ENCODE measurements at regions not wholly inside any gene's neighbourhood (a gene's known extent, or its start where the extent isn't known, plus 50 kb on each side); places are given as distances from the start of the nearest gene placed in this dataset.

DNA sequence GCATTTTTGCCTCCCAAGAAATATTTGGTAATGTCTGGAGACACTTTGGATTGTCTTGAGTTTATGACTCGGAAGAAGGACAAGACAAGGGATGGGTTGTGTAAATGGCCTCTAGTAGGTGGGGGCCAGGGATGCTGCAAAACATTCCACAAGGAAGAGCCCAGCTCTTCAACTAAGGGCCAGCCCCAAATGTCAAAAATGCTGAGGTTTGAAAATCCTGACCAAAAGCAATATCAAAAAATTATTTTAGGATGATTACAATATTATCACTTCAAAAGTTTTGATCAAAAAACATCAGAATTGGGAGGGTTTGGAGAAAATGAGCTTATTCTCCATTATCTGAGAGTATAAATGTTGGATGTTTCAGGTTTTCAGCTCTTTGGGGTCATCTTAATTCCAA is 248.9 kb upstream of the SLC24A2 start:
- no peak for DNase-seq

DNA sequence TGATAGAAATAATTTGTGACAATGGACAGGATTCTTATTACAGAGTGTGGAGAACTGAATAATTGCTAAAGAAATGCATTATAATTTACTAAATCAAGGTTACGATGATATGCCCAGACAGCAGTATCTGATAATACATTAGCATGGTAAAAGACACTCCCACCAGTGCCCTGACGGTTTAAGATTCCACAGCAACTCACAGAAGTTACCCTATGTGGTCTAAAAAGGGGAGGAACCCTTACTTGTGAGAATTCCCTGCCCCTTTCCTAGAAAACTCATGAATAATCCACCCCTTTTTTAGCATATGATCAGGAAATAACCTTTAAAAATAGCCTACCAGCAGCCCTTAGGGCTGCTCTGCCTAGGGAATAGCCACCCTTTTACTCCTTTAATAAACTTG is 244.7 kb upstream of the SLC24A2 start:
- no peak for DNase-seq

DNA sequence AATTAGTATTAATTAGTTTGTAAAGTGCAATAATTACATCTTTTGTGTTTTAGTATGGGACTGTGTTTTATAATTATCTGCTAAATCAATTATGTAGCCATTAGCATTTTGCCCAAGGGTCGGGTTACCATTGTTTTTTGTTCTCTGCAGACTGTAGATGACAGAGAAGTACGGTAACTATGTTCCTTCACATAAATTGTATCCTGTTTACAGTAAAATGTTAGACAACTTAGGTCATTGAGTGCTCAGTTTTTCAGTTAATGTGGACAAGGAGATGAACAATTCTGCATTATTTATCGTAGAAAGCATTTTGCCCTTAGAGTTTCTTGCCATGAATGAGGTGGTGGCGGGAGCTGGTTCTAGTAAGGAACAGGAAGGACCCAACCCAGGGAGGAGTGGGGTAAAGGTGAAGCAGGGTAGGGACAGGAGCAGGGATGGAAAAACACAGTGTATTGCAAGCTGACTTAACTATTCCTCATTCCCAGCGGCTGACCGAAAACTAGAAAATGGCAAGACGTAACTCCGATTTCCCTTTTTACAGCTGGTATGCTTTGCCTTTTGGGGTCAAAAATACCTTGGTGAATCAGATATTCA is 243.7 kb upstream of the SLC24A2 start:
- no peak for DNase-seq

DNA sequence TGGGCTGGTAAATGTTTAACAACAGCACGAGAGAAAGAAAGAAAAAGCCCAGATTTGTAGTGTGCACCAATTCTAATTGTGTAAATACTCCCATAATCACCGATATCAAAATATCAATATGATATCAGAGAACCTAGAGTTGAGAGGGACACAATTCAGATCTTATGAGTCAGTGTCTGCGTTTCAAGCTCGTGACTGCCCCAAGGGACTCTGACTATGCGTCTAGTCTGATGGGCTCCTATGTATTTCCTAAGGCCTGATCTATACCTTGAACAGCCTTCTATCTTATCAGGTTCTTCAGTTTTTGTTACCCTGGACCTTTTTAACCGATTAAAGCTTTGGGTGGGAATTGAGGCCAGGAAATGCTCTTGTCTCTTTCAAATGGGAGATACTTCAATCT is 243.0 kb upstream of the SLC24A2 start:
- DNase-seq: no peak

DNA sequence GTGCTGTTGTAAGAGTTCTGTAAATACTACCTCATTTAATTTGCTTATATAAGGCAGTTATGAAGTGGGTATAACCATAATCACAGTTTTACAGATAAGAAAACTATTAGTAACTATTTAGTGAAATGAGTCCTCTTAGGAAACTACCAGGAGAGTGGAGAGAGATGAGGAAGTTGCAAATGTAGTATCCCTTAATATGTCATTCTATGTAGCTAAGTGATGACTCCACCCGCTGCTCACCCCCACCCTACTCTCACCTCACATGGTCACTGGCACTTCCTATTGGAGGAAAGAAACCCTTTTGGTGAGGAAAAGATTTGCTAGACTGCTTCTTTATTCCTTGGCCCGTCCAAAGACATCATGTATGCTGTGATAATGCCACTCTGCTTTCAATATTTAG is 241.8 kb upstream of the SLC24A2 start:
- no peak for DNase-seq

DNA sequence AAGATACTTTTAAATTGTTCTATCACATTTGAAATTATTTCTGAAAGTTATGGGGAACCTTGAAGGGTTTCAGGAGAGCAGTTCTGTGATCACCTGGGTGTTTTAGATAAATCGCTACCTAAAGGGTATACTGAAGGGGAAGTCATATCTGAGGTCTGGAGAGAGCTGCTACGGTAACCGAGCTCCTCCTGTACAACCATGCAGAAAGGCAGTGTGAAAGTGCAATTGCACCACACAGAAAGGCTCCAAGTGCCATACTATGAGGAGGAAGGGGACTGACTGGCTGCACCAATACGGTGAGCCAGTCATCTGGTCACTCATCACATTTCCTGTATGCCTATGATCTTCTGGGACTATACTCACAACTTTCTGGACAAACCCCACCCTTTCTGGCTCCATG is 241.4 kb upstream of the SLC24A2 start:
- no peak for DNase-seq

DNA sequence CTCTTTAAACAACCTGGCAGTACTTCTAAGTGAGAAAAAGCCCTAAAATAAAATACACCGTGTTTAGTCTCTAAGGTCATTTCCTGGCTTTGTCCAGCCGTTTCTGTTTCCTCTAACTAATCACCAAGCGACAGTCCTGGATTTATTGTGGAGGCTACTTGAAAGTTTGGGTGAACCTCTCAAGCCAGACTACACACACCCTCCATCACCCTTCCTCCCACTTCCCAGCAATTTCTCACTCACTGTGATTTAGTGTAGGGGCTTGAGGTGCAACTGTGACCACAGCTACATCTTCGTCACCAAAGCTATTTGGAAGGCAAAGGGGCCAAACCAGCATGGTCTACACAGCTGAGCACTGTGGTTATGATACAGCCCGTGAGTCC is 240.0 kb upstream of the SLC24A2 start:
- no peak for DNase-seq

DNA sequence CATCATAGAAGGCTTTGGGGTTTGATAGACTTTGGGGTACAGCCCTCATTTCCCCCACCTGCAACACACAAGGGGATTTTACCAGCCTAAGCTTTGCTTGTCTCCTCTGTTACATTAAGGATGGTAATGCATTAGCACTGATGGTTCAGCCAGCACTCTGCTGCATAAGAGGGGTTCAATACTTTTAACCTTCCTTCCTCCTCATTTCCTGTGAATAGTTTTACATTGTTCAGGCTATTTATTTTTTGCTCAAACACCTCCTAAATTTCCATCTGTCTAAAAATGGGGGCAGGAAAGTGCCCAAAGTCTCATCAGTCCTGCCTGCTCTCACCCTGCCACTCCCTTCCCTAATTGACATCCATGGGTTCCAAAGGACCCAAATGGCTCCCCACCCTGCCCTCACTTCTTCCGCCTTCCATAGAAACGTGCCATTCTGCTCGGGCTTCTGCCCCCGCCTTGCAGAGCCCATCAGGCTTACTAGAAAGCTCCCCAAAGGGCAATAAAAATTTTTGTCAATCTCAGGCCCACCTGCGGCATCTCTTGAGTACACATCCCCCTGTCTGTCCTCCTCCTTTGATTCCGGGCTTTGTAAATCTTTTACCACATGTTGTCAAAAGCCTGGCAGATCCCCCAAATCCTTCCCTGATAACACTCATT is 239.5 kb upstream of the SLC24A2 start:
- DNase-seq: no peak

DNA sequence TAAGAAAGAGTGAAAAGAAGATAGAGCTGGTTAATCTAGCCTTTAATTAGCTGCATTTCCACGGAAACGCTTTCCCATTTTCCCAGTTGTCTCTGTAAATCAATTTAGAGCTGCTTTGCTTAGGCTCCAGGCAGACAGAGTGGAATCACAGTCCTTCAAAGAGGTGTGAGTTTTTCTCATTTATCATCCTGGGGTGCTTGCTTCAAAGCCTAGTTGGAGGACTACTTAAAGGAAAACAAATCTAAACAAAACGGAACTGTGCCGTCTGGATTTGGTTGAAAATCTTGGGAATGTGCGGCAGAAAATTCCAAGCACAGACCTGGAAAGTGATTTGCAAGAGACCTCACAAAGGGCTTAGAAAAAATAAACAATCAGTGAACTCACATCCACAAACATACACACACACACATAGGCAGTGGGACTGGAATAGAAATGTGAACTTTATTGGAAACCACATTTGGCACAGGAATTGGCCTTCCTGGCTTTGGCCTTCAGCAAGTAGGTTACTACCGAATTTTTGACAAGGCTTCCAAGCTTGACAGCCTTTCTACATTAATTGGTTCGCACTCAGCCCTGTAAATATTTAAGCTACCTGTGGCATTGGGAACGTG is 235.2 kb upstream of the SLC24A2 start:
- DNase-seq: no peak

DNA sequence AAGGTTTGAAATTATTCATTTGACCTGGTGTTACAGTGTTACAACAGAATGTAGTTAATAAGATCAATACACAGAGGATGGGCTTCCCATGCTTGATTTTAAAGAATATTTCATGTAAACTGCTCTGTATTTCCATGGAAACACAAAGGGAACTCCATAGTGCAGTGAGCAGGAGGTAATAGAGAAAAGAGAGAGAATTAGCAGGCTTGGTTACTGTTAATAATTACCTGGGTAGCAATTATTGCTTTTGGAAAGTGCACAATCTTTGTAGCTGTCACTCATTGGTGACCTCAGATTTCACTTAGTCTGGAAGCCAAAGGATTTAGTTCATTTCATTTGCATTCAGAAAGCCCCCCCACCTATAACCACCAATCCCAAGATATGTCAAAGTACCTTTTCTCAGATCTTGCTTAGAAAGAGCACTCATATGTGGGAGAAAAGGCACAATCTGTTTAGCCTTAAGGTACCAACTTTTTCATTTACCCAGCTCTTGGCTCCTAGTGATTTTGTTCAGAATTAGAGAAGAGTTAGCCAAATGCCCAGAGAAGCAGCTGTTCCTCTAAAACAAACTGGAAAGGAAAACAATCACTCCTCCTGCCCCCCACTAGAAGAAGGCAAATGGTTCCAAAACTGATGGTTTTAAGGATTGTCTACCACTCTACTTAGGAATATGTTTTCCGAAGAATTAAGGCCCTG is 234.5 kb upstream of the SLC24A2 start:
- DNase-seq: no peak

DNA sequence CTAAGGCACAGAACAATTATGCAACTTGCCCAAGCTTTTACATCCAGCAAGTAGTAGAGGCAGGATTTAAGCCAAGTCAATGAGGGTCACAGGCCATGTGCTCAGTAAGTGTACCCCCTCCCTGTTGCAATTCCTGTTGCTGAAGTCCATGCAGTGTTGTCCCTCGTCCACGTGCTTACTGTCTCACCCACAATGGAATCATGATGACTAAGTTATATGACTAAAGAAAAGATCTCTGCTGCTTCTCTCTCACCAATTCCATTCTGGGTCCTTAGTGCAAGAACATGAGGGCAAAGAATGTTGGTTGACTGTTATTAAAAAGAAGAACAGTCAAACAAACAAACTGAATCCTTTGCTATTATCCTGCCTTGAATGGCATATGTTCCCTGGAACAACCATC is 233.6 kb upstream of the SLC24A2 start:
- no peak for DNase-seq

DNA sequence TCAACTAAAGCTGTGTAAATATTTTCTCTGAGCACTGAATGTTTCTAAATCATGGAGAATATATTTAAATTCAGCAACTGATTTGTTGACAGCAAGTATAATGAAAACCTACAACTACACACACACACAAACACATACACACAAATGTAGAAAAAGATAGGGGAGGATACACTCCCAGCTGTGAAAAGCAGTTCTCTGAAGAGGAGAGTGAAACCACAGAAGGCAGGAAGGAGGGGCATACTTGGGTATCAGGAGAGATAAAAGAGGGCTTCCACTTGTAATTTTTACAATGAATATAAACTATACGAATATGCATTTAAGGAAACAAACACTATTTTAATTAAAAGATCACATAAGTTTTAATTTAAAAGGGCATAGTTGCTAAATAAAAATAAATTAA is 227.8 kb upstream of the SLC24A2 start:
- DNase-seq: no peak

DNA sequence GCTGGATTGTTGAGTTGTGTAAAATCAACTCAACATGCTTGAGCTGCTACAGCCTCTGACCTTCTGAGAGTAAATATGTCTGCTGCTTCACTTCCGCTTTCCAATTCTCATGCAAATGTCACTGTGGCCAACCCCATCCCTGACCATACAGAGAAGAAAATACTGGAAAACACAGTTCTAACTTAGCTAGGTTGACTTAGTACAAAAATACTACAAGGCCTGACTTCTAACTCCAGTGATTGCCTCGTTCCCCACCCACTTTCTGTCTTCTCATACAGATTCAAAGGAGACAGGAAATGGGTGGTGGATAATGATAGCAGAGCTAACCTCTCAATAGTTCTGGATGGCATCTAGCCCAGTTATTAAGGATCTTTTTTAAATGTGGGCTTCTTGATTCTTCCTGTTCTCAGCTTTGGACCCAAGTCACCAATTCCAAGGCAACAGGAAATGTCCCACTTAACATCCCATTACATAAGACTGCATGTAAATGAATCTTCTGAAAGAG is 226.6 kb upstream of the SLC24A2 start:
- no peak for DNase-seq

DNA sequence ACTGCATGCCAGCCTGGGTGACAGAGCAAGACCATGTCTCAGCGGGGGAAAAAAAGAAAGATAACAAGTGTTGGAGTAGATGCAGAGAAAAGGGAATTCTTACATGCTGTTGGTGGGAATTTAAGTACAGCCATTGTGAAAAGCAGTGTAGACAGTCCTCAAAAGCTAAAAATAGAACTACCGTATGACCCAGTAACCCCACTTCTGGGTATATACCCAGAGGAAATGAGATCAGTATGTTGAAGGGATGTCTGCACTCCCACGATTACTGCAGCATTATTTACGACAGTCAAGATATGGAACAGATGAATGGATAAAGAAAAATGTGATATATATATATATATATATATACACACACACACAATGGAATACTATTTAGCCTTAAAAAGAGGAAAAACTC is 225.3 kb upstream of the SLC24A2 start:
- DNase-seq: no peak

DNA sequence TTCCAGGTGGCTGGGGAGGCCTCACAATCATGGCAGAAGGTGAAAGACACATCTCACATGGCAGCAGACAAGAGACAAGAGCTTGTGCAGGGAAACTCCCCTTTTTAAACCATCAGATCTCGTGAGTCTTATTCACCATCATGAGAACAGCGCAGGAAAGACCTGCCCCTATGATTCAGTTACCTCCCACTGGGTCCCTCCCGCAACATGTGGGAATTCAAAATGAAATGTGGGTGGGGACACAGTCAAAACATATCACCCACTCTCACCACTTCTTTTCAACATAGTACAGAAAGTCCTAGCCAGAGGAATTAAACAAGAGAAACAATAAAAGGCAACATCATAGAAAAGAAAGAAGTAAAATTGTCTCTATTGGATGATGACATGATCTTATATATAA is 223.4 kb upstream of the SLC24A2 start:
- no peak for DNase-seq

DNA sequence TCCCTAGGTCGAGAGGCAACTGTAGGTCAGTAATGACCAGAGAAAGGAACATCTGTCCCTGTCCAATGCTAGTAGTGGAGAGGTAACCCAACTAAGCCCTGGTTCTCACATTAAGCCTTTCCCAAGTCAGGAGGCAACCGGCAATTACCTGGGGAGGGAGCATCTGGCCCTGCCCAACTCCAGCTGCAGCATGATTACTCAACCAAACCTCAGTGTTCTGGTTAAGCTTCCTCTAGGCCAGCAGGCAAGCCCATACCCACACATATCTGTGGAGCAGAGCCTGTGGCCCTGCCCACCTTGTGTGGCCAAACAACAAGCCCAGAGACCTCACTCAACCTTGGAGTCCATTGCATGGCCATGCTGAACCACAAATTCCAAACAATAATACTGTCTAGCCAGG is 220.8 kb upstream of the SLC24A2 start:
- no peak for DNase-seq

DNA sequence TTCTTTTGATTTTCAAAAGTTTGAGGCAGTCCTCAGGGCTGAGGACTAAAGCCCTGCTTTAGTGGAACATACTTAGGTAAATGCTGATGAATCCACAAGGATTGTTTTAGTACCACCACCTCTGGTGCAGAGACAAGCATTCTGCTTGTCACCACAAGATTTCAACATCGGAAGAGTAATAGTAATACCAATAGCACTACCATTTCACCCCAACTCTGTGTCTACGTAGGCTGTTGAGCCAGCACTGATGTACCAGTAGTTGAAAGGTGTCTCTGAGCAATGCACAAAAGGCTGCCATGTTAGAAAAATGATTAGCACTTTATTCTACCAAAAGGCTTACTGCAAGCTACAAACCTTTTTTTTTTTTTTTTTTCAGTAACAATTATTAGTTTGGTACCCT is 213.2 kb upstream of the SLC24A2 start:
- no peak for DNase-seq

DNA sequence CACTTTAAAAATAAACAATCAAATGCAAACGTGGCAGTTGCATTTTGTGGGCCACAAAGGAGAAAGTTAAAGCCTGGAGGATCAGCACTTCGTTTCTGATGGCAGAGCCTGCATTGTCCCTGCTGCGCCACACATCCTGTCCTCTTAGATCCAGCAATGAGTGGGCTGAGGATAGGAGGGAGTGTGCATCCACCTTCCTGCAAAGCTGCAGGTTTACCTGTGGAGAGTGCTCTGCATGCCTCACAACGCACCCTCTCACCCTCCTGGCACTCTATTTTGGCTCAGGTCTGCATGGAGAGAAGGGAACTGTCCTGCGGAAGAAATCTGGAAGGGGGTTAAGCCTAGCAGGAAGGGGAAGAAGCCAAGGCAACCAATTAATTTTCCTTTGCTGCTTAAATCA is 212.2 kb upstream of the SLC24A2 start:
- no peak for DNase-seq

DNA sequence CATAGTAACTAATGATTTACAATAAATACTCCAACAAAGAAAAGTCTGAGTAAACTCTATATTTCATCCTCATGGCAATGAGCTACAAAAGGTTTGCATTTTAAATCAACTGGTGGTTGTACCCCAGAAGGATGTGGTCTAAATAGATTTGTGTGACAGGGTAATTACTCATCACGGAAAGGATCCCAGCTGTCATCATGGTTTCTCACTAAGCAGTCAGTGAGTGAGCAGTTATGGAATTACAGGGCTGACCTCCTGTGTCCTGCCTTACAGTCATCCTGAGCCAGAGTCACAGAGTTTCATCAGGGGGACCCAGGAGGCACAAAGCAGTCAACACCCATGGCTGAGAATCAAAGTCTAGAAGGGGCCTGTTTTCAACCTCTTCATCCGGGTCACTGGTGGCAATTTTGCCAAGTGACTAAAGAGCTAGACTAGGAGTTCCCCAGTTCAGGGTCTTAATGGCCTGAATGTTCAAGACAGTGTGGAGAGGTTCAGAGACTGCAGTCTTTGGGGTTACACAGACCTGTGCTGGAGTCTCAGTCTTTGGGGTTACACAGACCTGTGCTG is 210.7 kb upstream of the SLC24A2 start:
- peak in 1 of 2 donors; percentile 44 for DNase-seq

DNA sequence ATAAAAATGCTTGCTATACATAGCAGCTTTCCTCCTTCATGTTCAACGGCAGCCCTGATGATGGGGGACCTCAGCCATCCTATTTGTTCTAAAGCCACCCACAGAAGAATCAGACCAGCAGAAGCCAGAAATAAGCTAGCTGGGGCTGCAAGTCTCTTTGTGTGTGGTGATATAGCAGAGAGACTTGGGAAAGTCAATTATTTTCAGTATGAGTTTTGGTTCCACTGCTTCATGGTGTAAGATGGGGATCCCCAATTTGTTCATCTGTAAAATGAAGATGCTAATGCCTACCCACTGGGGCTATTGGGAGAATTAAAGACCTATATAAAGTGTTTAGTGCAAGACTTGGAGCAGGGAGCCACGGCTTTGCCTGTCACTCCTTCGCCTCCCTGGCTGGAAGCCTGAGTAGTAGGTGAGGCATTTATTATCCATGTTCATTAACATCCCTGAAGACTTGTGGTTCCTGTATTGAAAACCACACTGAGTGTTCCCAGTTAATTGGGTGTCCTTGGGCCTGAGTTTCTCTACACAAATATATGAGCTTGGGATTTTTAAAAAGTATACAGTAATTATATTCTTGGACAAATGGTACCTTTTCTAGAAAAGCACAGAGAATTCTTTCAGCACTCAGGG is 210.1 kb upstream of the SLC24A2 start:
- DNase-seq: no peak

DNA sequence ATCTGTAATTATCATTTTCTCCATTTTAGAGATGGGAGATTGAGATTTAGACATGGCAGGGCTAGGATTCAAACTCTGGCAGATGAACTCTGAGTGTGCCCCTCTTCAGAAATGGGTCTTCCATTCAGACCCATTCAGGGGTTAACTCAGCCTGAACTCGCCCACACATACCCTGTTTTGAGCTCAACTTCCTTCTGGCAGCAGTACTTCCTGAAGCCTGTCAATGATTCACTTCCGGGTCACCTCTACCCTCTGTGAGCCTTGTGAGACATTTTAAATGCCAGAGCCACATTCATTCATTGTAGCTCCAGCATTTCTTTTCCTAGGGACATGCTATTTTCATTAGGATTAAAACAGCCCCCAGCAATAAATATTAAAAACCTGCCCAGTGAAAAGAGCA is 209.3 kb upstream of the SLC24A2 start:
- no peak for DNase-seq

DNA sequence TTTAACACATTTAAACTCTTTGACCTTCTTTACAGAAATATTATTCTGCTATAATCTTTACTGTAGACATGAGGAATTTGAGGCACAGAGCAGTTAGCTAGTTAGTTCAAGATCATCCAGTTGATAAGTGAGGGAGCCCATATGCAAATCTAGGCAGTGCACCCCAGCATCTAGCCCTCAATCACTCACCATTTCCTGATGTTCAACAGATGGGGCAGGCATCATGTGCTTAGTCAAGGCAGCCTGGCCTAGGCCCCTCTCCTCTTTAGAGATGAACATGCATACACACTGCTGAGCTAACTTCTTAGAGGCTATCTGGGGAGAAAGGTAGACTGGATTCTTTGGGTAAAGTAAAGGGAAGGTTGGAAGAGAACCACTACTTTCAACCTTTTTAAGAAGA is 206.8 kb upstream of the SLC24A2 start:
- DNase-seq: no peak

DNA sequence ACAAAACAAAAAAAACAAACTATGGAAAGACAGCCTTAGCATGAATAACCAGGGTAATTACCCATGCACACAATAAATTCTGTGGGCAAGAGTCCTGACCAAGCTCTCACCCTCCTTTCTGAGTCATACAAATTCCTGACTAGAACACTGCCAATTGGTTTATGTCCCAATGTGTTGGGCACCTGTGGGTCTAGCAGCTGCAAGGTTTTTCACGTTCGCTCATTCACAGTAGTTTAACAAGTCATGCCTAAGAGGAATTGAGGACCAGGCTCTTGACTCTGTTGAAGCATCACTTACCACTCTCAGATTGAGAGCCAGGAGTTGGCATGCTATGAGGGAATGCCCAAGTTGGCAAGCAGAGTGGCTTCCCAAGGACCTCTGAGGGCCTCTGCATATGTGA is 205.5 kb upstream of the SLC24A2 start:
- no peak for DNase-seq

Measured in bone marrow (tissue), 2 donors.